Dedifferentiated amniotic fluid mesenchymal stem cell (primary cell): ENCODE measurements at regions not wholly inside any gene's neighbourhood (a gene's known extent, or its start where the extent isn't known, plus 50 kb on each side); places are given as distances from the start of the nearest gene placed in this dataset.
A peak's percentile ranks its signal among the peaks of the same experiment; 100 is the strongest.

ENCODE experiments used
- DNase-seq: peaks from one replicate; pipeline ENCODE4 v3.0.0-alpha.2; 2016; ENCODE audit errors: extremely low spot score

GRCh38 chr5:54689411-54690251, 172.1 kb downstream of the SNX18 start:
- no peak for DNase-seq

GRCh38 chr5:54680998-54681397, 163.4 kb downstream of the SNX18 start:
- DNase-seq = no peak

GRCh38 chr5:54679686-54680085, 162.1 kb downstream of the SNX18 start:
- no peak for DNase-seq

- no peak for DNase-seq
Measured at GRCh38 chr5:54678737-54679136, 161.2 kb downstream of the SNX18 start.

- DNase-seq = no peak
Measured at GRCh38 chr5:54676481-54677340, 159.2 kb downstream of the SNX18 start.

GRCh38 chr5:54673523-54674225, 156.1 kb downstream of the SNX18 start:
- no peak for DNase-seq

GRCh38 chr5:54672871-54673270, 155.3 kb downstream of the SNX18 start:
- no peak for DNase-seq

- no peak for DNase-seq
Measured at GRCh38 chr5:54671681-54672080, 154.1 kb downstream of the SNX18 start.

GRCh38 chr5:54671111-54671531, 153.6 kb downstream of the SNX18 start:
- DNase-seq = no peak

- DNase-seq = no peak
Measured at GRCh38 chr5:54670281-54670680, 152.7 kb downstream of the SNX18 start.

GRCh38 chr5:54669845-54670244, 152.3 kb downstream of the SNX18 start:
- DNase-seq = peak; percentile 26

GRCh38 chr5:54669285-54669684, 151.7 kb downstream of the SNX18 start:
- DNase-seq = peak; percentile 74

- no peak for DNase-seq
Measured at GRCh38 chr5:54668096-54668495, 150.5 kb downstream of the SNX18 start.

GRCh38 chr5:54667136-54667535, 149.6 kb downstream of the SNX18 start:
- DNase-seq = no peak

- peak; percentile 93 for DNase-seq
Measured at GRCh38 chr5:54663866-54664265, 146.3 kb downstream of the SNX18 start.

GRCh38 chr5:54661111-54661510, 143.6 kb downstream of the SNX18 start:
- no peak for DNase-seq

- peak; percentile 29 for DNase-seq
Measured at GRCh38 chr5:54659700-54660131, 142.2 kb downstream of the SNX18 start.

- DNase-seq = peak; percentile 53
Measured at GRCh38 chr5:54658010-54658409, 140.5 kb downstream of the SNX18 start.

GRCh38 chr5:54656261-54656728, 138.7 kb downstream of the SNX18 start:
- DNase-seq = no peak

- no peak for DNase-seq
Measured at GRCh38 chr5:54655761-54656160, 138.2 kb downstream of the SNX18 start.

GRCh38 chr5:54655266-54655665, 137.7 kb downstream of the SNX18 start:
- DNase-seq = no peak
